ENCODE measurements at regions not wholly inside any gene's neighbourhood (a gene's known extent, or its start where the extent isn't known, plus 50 kb on each side); places are given as distances from the start of the nearest gene placed in this dataset.

- H3K9me3 ChIP-seq (ENCODE audit: insufficient read depth in 2 of 2, low read depth in 1 of 2, low read length in 1 of 2), result peaks cover 5% of the 10 kb centered on the region in 2 experiments; a peak in 3 of 4 replicates
- no peak overlapping the region for H3K14ac ChIP-seq (ENCODE audit: insufficient read length)
- FAIRE-seq, result no peak
- H4K91ac ChIP-seq (replicated peaks; ENCODE audit: insufficient read length, low read length), result no peak overlapping the region
- H3K4me3 ChIP-seq (ENCODE audit: extremely low read depth in 1 of 4, insufficient read depth in 2 of 4, low read depth in 3 of 4, low read length in 4 of 4), result no peak overlapping the region
- H3K23ac ChIP-seq (ENCODE audit: insufficient read length), result no peak overlapping the region
- H3K9ac ChIP-seq (replicated peaks in 1 of 4; ENCODE audit: extremely low read depth in 1 of 4, low read depth in 3 of 4, low read length in 3 of 4), result no peak overlapping the region
- H3K79me2 ChIP-seq (ENCODE audit: control insufficient read depth in 1 of 2, insufficient read depth in 2 of 2, low read length in 2 of 2), result no peaks in the 10 kb centered on the region
- H3K79me1 ChIP-seq (ENCODE audit: low read depth, low read length), result no peaks in the 10 kb centered on the region
- no peak overlapping the region for H2BK12ac ChIP-seq (ENCODE audit: low read depth, low read length)
- ChIA-PET POLR2A (ENCODE audit: partially characterized antibody) (no interaction called here), CTCF (ENCODE audit: partially characterized antibody) (no interaction called here)
- H4K8ac ChIP-seq (ENCODE audit: extremely low read depth, insufficient read depth, low read length), result no peak overlapping the region
- no peaks in the 10 kb centered on the region; a peak in 1 of 7 replicates for H3K4me1 ChIP-seq (replicated peaks in 1 of 4; ENCODE audit: control insufficient read depth in 3 of 4, insufficient read depth in 4 of 4, low read length in 3 of 4)
- H2BK15ac ChIP-seq (ENCODE audit: low read length), result no peak overlapping the region
- H3K56ac ChIP-seq (replicated peaks; ENCODE audit: insufficient read length, low read depth, low read length), result no peak overlapping the region
- H2BK20ac ChIP-seq (ENCODE audit: low read length), result no peak overlapping the region
- H3K4me2 ChIP-seq (ENCODE audit: insufficient read depth in 1 of 2, low read depth in 2 of 2, low read length in 2 of 2), result no peak overlapping the region
- H2BK120ac ChIP-seq (replicated peaks; ENCODE audit: low read depth, low read length), result no peak overlapping the region
- no peak overlapping the region for H3K18ac ChIP-seq (ENCODE audit: extremely low read depth, low read length)
- H4K20me1 ChIP-seq (replicated peaks in 1 of 2; ENCODE audit: control insufficient read depth in 1 of 2, insufficient read depth in 2 of 2, low read length in 2 of 2), result no peaks in the 10 kb centered on the region
- 93% methylated on average over 4 of the region's 4 CpGs; no CpG with 5 or more reads in 1 of the 2 experiments for WGBS, 2 experiments (ENCODE audit: extremely low coverage in 1 of 2, insufficient coverage in 1 of 2, insufficient read length in 1 of 2, insufficient replicate concordance in 2 of 2, low coverage in 1 of 2, low lambda C conversion rate in 2 of 2, missing lambda C conversion rate in 1 of 2)
- H3K36me3 ChIP-seq (ENCODE audit: control insufficient read depth in 2 of 4, insufficient read depth in 4 of 4, low read length in 3 of 4), result no peaks in the 10 kb centered on the region
- H2BK5ac ChIP-seq (ENCODE audit: low read depth, low read length), result no peak overlapping the region
- no peak for DNase-seq (ENCODE audit: low read depth in 1 of 2, low spot score in 2 of 2)
- no peak for TF ChIP-seq POLR2AphosphoS5 (IDR thresholded peaks at IDR 0.05; ENCODE audit: low read depth, low read length)
- no peak for TF ChIP-seq CHD1 (IDR thresholded peaks at IDR 0.05; ENCODE audit: low read depth, low read length)
- TF ChIP-seq SAP30 (IDR thresholded peaks at IDR 0.05; ENCODE audit: insufficient read depth, insufficient replicate concordance, low read length), result no peak
- TF ChIP-seq CHD2 (IDR thresholded peaks at IDR 0.05; ENCODE audit: low read length), result no peak
- TF ChIP-seq KDM5A (IDR thresholded peaks at IDR 0.05; ENCODE audit: low read length), result no peak
- TF ChIP-seq SP1 (IDR thresholded peaks at IDR 0.05; ENCODE audit: low read depth, low read length), result no peak
- TF ChIP-seq MAFK (IDR thresholded peaks at IDR 0.05; ENCODE audit: low read depth, low read length), result no peak
- TF ChIP-seq POLR2A (IDR thresholded peaks at IDR 0.05; ENCODE audit: control extremely low read depth in 1 of 2, low read depth in 2 of 2, low read length in 2 of 2), result no peak
- no peak for TF ChIP-seq POU5F1 (IDR thresholded peaks at IDR 0.05; ENCODE audit: low read depth, low read length)
- no peak for TF ChIP-seq CTBP2 (IDR thresholded peaks at IDR 0.05; ENCODE audit: borderline replicate concordance, insufficient read depth, insufficient read length, low read length)
- no peak for TF ChIP-seq YY1 (IDR thresholded peaks at IDR 0.05; ENCODE audit: low read depth, low read length)
- TF ChIP-seq NRF1 (IDR thresholded peaks at IDR 0.05; ENCODE audit: low read depth, low read length), result no peak
- TF ChIP-seq EGR1 (IDR thresholded peaks at IDR 0.05; ENCODE audit: borderline replicate concordance, low read depth, low read length), result no peak
- no peak for TF ChIP-seq GABPA (IDR thresholded peaks at IDR 0.05; ENCODE audit: borderline replicate concordance, insufficient read depth, low read length)
- no peak for TF ChIP-seq TAF7 (optimal IDR thresholded peaks at IDR 0.05; ENCODE audit: borderline replicate concordance, low read depth, low read length)
- TF ChIP-seq CEBPB (IDR thresholded peaks at IDR 0.05; ENCODE audit: low read depth, low read length), result no peak
- TF ChIP-seq TEAD4 (IDR thresholded peaks at IDR 0.05; ENCODE audit: low read depth, low read length), result no peak
- H4K5ac ChIP-seq (ENCODE audit: insufficient read length, low read depth, low read length), result no peak overlapping the region
- H3K23me2 ChIP-seq (ENCODE audit: low read depth, low read length), result no peaks in the 10 kb centered on the region
- H3K27me3 ChIP-seq (replicated peaks in 1 of 4; ENCODE audit: control insufficient read depth in 3 of 4, extremely low read depth in 1 of 4, insufficient read depth in 3 of 4, low read length in 3 of 4), result no peaks in the 10 kb centered on the region
- H3K4ac ChIP-seq (replicated peaks; ENCODE audit: insufficient read length, low read depth, low read length), result no peak overlapping the region
- no peak overlapping the region for H2AFZ ChIP-seq (ENCODE audit: low read length)
- H2AK5ac ChIP-seq (ENCODE audit: low read depth, low read length), result no peak overlapping the region
- no peak overlapping the region for H3K27ac ChIP-seq (ENCODE audit: low read depth, low read length)
Measured at GRCh38 chr10:6333086-6333485, 130.4 kb downstream of the PFKFB3 start.

Data from H1 (cell line).